ENCODE measurements at regions not wholly inside any gene's neighbourhood (a gene's known extent, or its start where the extent isn't known, plus 50 kb on each side); places are given as distances from the start of the nearest gene placed in this dataset.

GRCh38 chr18:57991552-57991951, 52.5 kb upstream of the NEDD4L start:
- no peak for DNase-seq

GRCh38 chr18:57989536-57989935, 54.5 kb upstream of the NEDD4L start:
- no peak for DNase-seq

GRCh38 chr18:57984490-57985115, 59.4 kb upstream of the NEDD4L start:
- no peak for DNase-seq

- DNase-seq, result no peak
These were observed 60.1 kb upstream of the NEDD4L start for GRCh38 chr18:57983965-57984364.

- no peak for DNase-seq
These were observed 60.6 kb upstream of the NEDD4L start for GRCh38 chr18:57983472-57983871.

GRCh38 chr18:57982372-57983021, 61.5 kb upstream of the NEDD4L start:
- no peak for DNase-seq

- no peak for DNase-seq
These were observed 62.6 kb upstream of the NEDD4L start for GRCh38 chr18:57981308-57982028.

- DNase-seq, result no peak
These were observed 63.3 kb upstream of the NEDD4L start for GRCh38 chr18:57980573-57981307.

GRCh38 chr18:57976230-57976773, 67.7 kb upstream of the NEDD4L start:
- DNase-seq, result no peak

GRCh38 chr18:57975805-57976204, 68.2 kb upstream of the NEDD4L start:
- no peak for DNase-seq

GRCh38 chr18:57974585-57975265, 69.3 kb upstream of the NEDD4L start:
- DNase-seq, result no peak

GRCh38 chr18:57973889-57974288, 70.1 kb upstream of the NEDD4L start:
- no peak for DNase-seq

- DNase-seq, result no peak
These were observed 73.5 kb upstream of the NEDD4L start for GRCh38 chr18:57970356-57971095.

- no peak for DNase-seq
These were observed 74.2 kb upstream of the NEDD4L start for GRCh38 chr18:57969824-57970223.

- DNase-seq, result no peak
These were observed 78.8 kb upstream of the NEDD4L start for GRCh38 chr18:57965246-57965645.

GRCh38 chr18:57961876-57962505, 82.0 kb upstream of the NEDD4L start:
- no peak for DNase-seq

- DNase-seq, result no peak
These were observed 82.6 kb upstream of the NEDD4L start for GRCh38 chr18:57961411-57961810.

- DNase-seq, result no peak
These were observed 84.7 kb upstream of the NEDD4L start for GRCh38 chr18:57959278-57959677.

- no peak for DNase-seq
These were observed 86.8 kb upstream of the NEDD4L start for GRCh38 chr18:57957210-57957609.

GRCh38 chr18:57956491-57956890, 87.5 kb upstream of the NEDD4L start:
- no peak for DNase-seq

GRCh38 chr18:57954935-57955334, 89.1 kb upstream of the NEDD4L start:
- no peak for DNase-seq

Measured in hindlimb muscle (tissue), 1 donor.